ENCODE measurements at regions not wholly inside any gene's neighbourhood (a gene's known extent, or its start where the extent isn't known, plus 50 kb on each side); places are given as distances from the start of the nearest gene placed in this dataset.

DNA sequence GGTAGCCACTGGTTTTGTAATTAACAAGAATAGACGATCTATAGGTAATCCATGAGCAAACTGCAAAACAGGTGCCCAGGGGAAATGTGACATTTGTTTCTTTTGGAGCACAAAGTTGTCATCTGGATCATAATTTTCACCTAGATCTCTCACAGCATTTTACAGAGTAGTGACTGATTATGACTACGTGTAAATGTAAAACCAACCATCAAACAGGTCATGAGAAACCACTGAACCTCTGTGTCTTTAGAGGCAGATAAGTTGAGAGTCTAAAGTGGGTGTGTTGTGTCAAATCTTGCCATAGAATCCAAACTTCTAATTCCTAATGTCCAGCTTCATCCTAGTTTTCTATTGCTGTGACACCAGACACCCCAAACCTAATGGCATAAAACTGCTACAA, 648.1 kb downstream of the MID1IP1 start:
- TF ChIP-seq, protein P1, sequence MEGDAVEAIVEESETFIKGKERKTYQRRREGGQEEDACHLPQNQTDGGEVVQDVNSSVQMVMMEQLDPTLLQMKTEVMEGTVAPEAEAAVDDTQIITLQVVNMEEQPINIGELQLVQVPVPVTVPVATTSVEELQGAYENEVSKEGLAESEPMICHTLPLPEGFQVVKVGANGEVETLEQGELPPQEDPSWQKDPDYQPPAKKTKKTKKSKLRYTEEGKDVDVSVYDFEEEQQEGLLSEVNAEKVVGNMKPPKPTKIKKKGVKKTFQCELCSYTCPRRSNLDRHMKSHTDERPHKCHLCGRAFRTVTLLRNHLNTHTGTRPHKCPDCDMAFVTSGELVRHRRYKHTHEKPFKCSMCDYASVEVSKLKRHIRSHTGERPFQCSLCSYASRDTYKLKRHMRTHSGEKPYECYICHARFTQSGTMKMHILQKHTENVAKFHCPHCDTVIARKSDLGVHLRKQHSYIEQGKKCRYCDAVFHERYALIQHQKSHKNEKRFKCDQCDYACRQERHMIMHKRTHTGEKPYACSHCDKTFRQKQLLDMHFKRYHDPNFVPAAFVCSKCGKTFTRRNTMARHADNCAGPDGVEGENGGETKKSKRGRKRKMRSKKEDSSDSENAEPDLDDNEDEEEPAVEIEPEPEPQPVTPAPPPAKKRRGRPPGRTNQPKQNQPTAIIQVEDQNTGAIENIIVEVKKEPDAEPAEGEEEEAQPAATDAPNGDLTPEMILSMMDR (IDR thresholded peaks at IDR 0.05; ENCODE audit: poor library complexity, severe bottlenecking): no peak
- no peak for TF ChIP-seq POLR2AphosphoS5 (IDR thresholded peaks at IDR 0.05)
- TF ChIP-seq TAF1 (IDR thresholded peaks at IDR 0.05; ENCODE audit: low read depth): no peak
